ENCODE measurements at regions not wholly inside any gene's neighbourhood (a gene's known extent, or its start where the extent isn't known, plus 50 kb on each side); places are given as distances from the start of the nearest gene placed in this dataset.
"Not testable (repeated sequence)": the region's sequence is repeated elsewhere in the genome, so short reads cannot be mapped to it uniquely, and the experiment has no call there.

GRCh38 chr13:22932632-22933412 is 248.0 kb upstream of the SGCG start:
- not testable (repeated sequence) for TF ChIP-seq CTCF (IDR thresholded peaks at IDR 0.05); POLR2AphosphoS5 (IDR thresholded peaks at IDR 0.05; ENCODE audit: low read depth, low read length)
